ENCODE measurements at regions not wholly inside any gene's neighbourhood (a gene's known extent, or its start where the extent isn't known, plus 50 kb on each side); places are given as distances from the start of the nearest gene placed in this dataset.

DNA sequence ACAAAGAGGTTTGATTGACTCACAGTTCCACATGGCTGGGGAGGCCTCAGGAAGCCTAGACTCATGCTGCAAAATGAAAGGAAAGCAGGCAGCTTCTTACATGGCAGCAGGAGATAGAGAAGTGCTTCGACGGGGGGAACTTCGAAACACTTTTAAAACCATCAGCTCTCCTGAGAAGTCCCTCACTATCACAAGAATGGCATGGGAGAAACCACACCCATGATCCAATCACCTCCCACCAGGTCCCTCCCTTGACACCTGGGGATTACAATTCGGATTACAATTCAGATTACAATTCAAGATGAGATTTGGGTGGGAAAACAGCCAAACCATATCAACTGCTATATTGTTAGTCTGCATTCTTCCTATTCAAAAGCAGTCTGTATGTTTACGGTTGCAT lies 322.3 kb upstream of the ISL1 start:
- DNase-seq (ENCODE audit: insufficient read length) (no peak), FAIRE-seq (no peak)
- TF ChIP-seq TAF1 (IDR thresholded peaks at IDR 0.05; ENCODE audit: borderline replicate concordance, low read depth, low read length) (no peak), POLR2AphosphoS5 (IDR thresholded peaks at IDR 0.05; ENCODE audit: low read depth, low read length) (no peak), POLR2A (IDR thresholded peaks at IDR 0.05; ENCODE audit: low read depth, low read length) (no peak)

DNA sequence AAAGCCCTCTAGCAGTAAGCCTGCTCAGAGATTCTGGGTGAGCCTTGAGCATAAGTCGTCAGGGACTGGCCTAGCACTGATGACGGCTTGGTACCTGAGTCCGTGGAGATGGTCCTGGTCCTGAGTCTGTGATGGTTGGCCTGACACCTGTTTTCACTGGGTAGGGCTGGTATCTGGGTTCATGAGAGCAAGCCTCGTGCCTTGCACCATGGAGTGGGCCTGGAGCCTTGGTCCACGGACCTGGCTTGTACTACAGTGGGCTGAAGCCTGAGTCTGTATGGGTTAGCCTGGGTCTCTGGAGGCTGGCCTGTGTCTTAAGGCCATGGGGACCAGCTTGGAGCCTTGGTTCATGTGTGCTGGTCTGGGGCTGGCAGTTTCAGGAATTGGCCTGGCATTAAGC lies 310.3 kb upstream of the ISL1 start:
- DNase-seq (ENCODE audit: insufficient read length): no peak
- TF ChIP-seq TAF1 (IDR thresholded peaks at IDR 0.05; ENCODE audit: borderline replicate concordance, low read depth, low read length) (no peak), POLR2A (IDR thresholded peaks at IDR 0.05; ENCODE audit: low read depth, low read length) (no peak), POLR2AphosphoS5 (IDR thresholded peaks at IDR 0.05; ENCODE audit: low read depth, low read length) (no peak)
- FAIRE-seq: no peak

DNA sequence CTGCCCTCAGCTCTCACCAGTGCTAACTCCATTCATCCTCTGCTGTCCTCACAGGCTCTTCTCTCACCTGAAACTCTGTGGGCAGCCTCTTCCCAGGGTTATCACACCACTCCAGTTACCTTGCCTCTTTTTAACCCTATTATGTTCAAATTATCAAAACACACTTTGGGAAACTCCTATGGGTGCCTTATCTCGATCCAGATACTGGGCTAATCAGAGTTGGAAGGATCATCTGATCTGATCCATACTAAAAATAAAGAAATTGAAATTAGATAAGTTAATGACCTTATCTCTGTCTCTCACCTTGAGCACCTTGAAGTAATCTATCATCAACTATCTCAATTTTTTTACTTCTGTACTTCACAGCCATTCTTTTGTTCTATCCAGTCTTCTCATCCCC lies 300.5 kb upstream of the ISL1 start:
- DNase-seq (ENCODE audit: insufficient read length) (no peak), FAIRE-seq (no peak)
- TF ChIP-seq POLR2AphosphoS5 (IDR thresholded peaks at IDR 0.05; ENCODE audit: low read depth, low read length) (no peak), POLR2A (IDR thresholded peaks at IDR 0.05; ENCODE audit: low read depth, low read length) (no peak), TAF1 (IDR thresholded peaks at IDR 0.05; ENCODE audit: borderline replicate concordance, low read depth, low read length) (no peak)

DNA sequence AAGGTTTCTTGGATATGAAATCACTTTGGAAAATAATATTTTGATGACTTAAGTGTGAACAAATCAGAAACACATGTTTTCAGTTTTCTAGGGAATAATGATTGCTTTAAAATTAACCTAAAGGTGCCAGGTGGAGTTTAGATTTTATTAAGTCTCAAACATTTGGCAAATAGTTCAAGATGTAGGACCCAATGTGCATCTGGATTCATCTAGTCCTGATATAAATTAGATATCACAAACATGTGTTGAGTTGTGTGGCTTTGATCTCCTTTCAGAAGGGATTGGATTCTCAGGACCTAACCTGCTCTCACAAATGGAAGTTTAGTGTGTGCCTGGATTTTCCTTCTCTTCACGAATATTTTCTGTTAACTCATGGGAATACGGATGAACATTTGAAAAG lies 291.4 kb upstream of the ISL1 start:
- no peak for DNase-seq (ENCODE audit: insufficient read length)
- no peak for TF ChIP-seq POLR2A (IDR thresholded peaks at IDR 0.05; ENCODE audit: low read depth, low read length)
- TF ChIP-seq TAF1 (IDR thresholded peaks at IDR 0.05; ENCODE audit: borderline replicate concordance, low read depth, low read length): no peak
- TF ChIP-seq POLR2AphosphoS5 (IDR thresholded peaks at IDR 0.05; ENCODE audit: low read depth, low read length): no peak

DNA sequence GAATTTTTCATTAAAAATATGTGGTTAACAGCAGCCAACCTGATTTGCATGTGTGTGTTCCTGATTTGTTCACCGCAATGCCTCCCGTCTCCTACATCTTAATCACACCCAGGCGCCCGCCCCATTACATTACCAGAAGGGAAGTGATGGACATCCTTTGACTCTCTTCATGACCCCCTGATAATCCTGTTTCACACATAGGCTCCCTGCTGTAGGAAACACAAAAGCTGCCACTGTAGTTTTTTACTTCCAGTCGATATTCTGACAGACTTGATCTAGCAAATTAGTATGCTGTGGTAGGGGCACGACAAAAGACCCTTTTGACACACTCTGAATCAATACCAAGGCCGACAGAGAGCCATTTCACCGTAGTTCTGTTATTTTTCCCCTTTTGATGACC lies 287.8 kb upstream of the ISL1 start:
- TF ChIP-seq TAF1 (IDR thresholded peaks at IDR 0.05; ENCODE audit: borderline replicate concordance, low read depth, low read length) (no peak), POLR2A (IDR thresholded peaks at IDR 0.05; ENCODE audit: low read depth, low read length) (no peak), POLR2AphosphoS5 (IDR thresholded peaks at IDR 0.05; ENCODE audit: low read depth, low read length) (no peak)
- DNase-seq (ENCODE audit: insufficient read length) (no peak), FAIRE-seq (no peak)

More for the DNA sequence above, 291.4 kb upstream of the ISL1 start:
- no peak for FAIRE-seq

DNA sequence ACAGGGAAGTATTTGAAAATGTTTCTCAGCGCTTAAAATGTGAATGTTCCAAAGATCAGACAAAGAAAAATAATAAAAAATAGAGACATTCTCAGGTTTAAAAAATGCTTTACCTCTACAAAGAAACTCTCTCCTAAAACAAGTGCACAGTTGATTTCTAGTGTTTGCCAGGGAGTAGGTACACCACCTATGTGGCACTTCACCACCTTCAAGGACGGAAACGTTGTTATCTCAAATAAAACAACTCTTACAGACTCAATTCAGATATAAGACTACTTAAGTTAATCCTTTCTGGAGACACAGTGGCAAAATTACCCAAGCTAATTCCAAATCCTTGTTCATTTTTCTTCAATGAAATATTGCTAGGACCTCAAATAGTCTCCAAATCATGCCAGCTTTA lies 286.4 kb upstream of the ISL1 start:
- no peak for FAIRE-seq
- TF ChIP-seq POLR2AphosphoS5 (IDR thresholded peaks at IDR 0.05; ENCODE audit: low read depth, low read length) (no peak), TAF1 (IDR thresholded peaks at IDR 0.05; ENCODE audit: borderline replicate concordance, low read depth, low read length) (no peak), POLR2A (IDR thresholded peaks at IDR 0.05; ENCODE audit: low read depth, low read length) (no peak)
- DNase-seq (ENCODE audit: insufficient read length): no peak

DNA sequence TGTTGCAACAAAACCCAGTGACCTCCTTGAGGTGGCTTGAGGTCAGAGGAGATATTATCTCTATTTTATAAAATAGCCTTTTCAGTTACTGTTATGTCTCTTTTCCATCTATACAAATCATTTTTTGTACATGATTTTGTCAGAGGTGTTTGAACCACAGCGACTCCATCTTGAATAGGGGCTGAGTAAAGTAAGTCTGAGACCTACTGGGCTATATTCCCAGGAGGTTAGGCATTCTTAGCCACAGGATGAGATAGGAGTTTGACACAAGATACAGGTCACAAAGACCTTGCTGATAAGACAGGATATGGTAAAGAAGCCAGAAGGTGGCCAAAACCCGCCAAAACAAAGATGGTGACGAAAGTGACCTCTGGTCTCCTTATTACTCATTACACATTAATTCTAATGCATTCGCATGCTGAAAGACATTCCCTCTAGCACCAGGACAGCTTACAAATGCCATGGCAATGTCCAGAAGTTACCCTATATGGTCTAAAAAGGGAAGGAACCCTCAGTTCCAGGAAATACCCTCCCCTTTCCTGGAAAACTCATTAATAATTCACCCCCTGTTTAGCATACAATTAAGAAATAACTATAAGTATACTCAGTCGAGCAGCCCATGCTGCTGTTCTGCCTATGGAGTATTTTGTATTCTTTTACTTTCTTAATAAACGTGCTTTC lies 283.9 kb upstream of the ISL1 start:
- TF ChIP-seq TAF1 (IDR thresholded peaks at IDR 0.05; ENCODE audit: borderline replicate concordance, low read depth, low read length): no peak
- FAIRE-seq: no peak
- no peak for DNase-seq (ENCODE audit: insufficient read length)

DNA sequence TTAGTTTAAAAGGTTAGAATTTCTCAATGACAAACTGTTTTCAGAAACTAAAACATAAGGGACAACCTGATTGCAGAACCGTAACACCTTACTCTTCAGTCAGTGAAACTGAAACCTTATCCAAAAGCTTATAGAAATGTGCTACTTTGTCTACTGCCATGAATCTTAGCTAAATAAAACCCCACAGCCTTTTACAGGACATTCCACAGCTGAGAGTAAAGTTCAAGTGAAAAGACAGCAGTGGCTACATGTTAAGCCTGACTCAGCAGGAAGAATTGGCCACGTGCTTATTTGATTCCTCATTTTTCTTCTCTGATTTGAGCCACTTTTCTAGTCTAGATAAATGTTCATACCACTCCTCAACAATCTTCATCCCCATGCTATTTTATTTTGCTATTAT lies 278.7 kb upstream of the ISL1 start:
- TF ChIP-seq POLR2AphosphoS5 (IDR thresholded peaks at IDR 0.05; ENCODE audit: low read depth, low read length) (no peak), POLR2A (IDR thresholded peaks at IDR 0.05; ENCODE audit: low read depth, low read length) (no peak), TAF1 (IDR thresholded peaks at IDR 0.05; ENCODE audit: borderline replicate concordance, low read depth, low read length) (no peak)
- FAIRE-seq (no peak), DNase-seq (ENCODE audit: insufficient read length) (no peak)

DNA sequence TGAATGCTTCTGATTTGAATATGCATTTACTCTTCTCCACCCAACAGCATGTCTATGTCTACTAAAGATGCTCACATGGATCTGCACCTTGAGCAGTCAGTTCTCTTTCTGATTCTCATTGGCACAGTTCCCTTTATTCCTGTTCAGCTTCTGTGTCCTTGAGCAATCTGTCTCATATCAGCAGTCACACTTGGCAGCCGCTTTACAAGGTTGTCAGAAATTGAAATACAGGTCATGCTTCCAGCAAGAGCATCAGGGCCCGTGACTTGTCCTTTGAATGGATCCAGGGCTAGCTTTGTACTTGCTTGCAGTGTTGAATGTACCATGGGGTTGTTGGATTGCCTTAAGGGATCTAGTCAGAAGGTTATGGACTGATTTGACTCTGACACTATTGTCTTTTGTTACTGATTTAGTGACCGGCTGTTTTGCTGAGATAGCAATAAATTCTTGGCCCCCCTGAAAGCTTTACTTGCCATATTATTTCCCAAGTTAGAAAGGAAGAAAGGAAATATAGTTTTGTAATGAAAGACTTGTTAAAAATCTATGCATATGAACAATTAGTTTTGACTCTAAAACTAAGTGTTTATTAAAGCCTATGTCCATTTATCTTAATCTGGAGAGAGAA lies 273.4 kb upstream of the ISL1 start:
- TF ChIP-seq POLR2AphosphoS5 (IDR thresholded peaks at IDR 0.05; ENCODE audit: low read depth, low read length) (no peak), POLR2A (IDR thresholded peaks at IDR 0.05; ENCODE audit: low read depth, low read length) (no peak), TAF1 (IDR thresholded peaks at IDR 0.05; ENCODE audit: borderline replicate concordance, low read depth, low read length) (no peak)

DNA sequence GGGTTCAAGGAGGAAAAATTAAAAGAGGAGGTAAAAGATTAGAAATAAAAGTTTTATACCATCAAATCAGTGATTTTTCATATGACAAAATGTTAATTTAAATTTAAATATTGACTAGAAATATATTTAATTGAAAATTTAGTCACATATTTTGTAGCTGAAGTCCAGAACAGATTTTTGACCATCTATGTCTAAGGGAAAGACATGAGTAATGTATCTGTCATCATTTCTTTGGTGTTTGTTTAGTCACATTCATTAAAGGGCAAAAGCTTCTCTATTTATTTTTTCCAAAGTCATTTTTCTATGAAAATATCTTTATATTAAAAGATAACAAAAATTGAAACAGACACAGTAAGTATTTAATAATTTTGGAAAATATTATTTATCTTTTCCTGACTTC lies 252.0 kb upstream of the ISL1 start:
- TF ChIP-seq POLR2AphosphoS5 (IDR thresholded peaks at IDR 0.05; ENCODE audit: low read depth, low read length): no peak
- TF ChIP-seq TAF1 (IDR thresholded peaks at IDR 0.05; ENCODE audit: borderline replicate concordance, low read depth, low read length): no peak
- FAIRE-seq (no peak), DNase-seq (ENCODE audit: insufficient read length) (no peak)

More for the DNA sequence above, 273.4 kb upstream of the ISL1 start:
- FAIRE-seq (no peak), DNase-seq (ENCODE audit: insufficient read length) (no peak)

DNA sequence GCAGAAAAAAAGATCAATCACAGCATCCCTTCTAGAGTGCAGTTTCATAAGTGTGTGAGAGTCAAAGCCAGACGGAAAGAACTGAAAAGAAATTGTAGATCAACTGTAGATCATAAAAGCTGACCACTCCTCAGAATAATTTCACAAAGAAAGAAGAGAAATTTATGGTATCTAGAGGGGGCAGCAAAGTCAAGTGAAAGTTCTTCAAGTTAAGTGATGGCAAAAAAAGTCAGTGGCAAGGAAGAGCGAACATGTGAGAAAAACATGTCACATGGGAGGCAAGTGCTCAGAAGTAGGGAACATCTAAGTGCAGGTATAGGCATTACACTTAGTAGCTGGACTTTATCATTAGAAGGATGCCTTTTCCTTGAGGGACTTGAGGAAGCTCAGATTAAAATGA lies 245.1 kb upstream of the ISL1 start:
- no peak for FAIRE-seq
- DNase-seq (ENCODE audit: insufficient read length): no peak
- TF ChIP-seq TAF1 (IDR thresholded peaks at IDR 0.05; ENCODE audit: borderline replicate concordance, low read depth, low read length) (no peak), POLR2AphosphoS5 (IDR thresholded peaks at IDR 0.05; ENCODE audit: low read depth, low read length) (no peak), POLR2A (IDR thresholded peaks at IDR 0.05; ENCODE audit: low read depth, low read length) (no peak)

DNA sequence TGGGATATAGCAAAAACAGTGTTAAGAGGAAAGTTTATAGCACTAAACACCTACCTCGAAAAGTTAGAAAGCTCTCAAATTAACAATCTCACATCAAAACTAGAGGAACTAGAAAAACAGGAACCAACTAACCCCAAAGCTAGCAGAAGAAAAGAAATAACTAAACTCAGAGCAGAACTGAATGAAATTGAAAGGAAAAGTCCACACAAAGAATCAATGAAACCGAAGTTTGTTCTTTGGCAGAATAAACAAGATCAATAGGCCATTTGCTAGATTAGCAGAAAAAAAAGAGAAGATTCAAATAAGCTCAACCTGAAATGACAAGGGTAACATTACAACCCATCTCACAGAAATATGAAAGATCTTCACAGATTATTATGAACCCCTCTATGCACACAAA lies 234.8 kb upstream of the ISL1 start:
- DNase-seq (ENCODE audit: insufficient read length): no peak
- no peak for FAIRE-seq
- TF ChIP-seq POLR2AphosphoS5 (IDR thresholded peaks at IDR 0.05; ENCODE audit: low read depth, low read length) (no peak), TAF1 (IDR thresholded peaks at IDR 0.05; ENCODE audit: borderline replicate concordance, low read depth, low read length) (no peak), POLR2A (IDR thresholded peaks at IDR 0.05; ENCODE audit: low read depth, low read length) (no peak)
